Lung (tissue), 11 donors: ENCODE measurements at regions not wholly inside any gene's neighbourhood (a gene's known extent, or its start where the extent isn't known, plus 50 kb on each side); places are given as distances from the start of the nearest gene placed in this dataset.

ENCODE experiments used
- ATAC-seq: fragments of 200-7000 bp; cut with Tn5 transposase; one replicate; pipeline ENCODE4 v1.9.1; 2020; ENCODE audit warnings: moderate number of reproducible peaks; ENCODE audit not compliant: insufficient read depth, low FRiP score
- DNase-seq, 3 donors: peaks; one replicate each; pipeline ENCODE4 v3.0.0-alpha.2; 2013 to 2017
- H3K27ac ChIP-seq, 2 donors: one replicate each; pipeline ENCODE4 v1.5.1; 2013; ENCODE audit warnings: mild to moderate bottlenecking in 2 of 2, moderate library complexity in 2 of 2, control low read depth in 1 of 2, inconsistent platforms in 1 of 2, low read depth in 1 of 2, low read length in 1 of 2
- H3K27me3 ChIP-seq, 3 donors: one replicate each; pipeline ENCODE4 v1.5.1; 2013; ENCODE audit warnings: low read length in 2 of 3; ENCODE audit not compliant: control insufficient read depth in 3 of 3, insufficient read depth in 3 of 3
- H3K36me3 ChIP-seq, 4 donors: one replicate each; pipeline ENCODE4 v1.5.1; 2013; ENCODE audit warnings: low read length in 4 of 4, mild to moderate bottlenecking in 1 of 4, moderate library complexity in 1 of 4; ENCODE audit not compliant: control insufficient read depth in 4 of 4, insufficient read depth in 4 of 4
- H3K4me1 ChIP-seq, 5 donors: one replicate each; pipeline ENCODE4 v1.5.1; 2013; ENCODE audit warnings: low read length in 5 of 5, mild to moderate bottlenecking in 2 of 5, moderate library complexity in 1 of 5; ENCODE audit not compliant: control insufficient read depth in 5 of 5, insufficient read depth in 5 of 5
- H3K4me3 ChIP-seq: one replicate; pipeline ENCODE4 v1.5.1; 2013; ENCODE audit warnings: mild to moderate bottlenecking, control low read depth, moderate library complexity
- H3K9ac ChIP-seq, 2 donors: one replicate each; pipeline ENCODE4 v1.5.1; 2013; ENCODE audit warnings: low read length in 2 of 2, control low read depth in 1 of 2; ENCODE audit not compliant: insufficient read depth in 1 of 2
- H3K9me3 ChIP-seq, 4 donors: one replicate each; pipeline ENCODE4 v1.5.1; 2013; ENCODE audit warnings: low read length in 3 of 4, mild to moderate bottlenecking in 1 of 4, moderate library complexity in 1 of 4; ENCODE audit not compliant: control insufficient read depth in 4 of 4, insufficient read depth in 3 of 4
- WGBS, 2 donors: extraction: QIAGEN DNeasy Blood & Tissue Kit; methylation state at CpG; one replicate each; pipeline ENCODE4 v1.1.7; 2013; 5-methylcytosine and 5-hydroxymethylcytosine counted together
- TF ChIP-seq, protein P1 (sequence below): IDR thresholded peaks from 2 replicates; pipeline ENCODE4 v1.5.1; 2012; ENCODE audit warnings: mild to moderate bottlenecking; ENCODE audit errors: control extremely low read depth, extremely low read depth
- donor health status: control.
- donor health status: control.
- donor health status: Bipolar disorder and iron deficiency.
- donor health status: healthy.
- donor health status: DM: yes; HTN: yes; CAD: no.

GRCh38 chr9:113707953-113708695, 168.0 kb upstream of the ZNF618 start:
- TF ChIP-seq, protein P1, sequence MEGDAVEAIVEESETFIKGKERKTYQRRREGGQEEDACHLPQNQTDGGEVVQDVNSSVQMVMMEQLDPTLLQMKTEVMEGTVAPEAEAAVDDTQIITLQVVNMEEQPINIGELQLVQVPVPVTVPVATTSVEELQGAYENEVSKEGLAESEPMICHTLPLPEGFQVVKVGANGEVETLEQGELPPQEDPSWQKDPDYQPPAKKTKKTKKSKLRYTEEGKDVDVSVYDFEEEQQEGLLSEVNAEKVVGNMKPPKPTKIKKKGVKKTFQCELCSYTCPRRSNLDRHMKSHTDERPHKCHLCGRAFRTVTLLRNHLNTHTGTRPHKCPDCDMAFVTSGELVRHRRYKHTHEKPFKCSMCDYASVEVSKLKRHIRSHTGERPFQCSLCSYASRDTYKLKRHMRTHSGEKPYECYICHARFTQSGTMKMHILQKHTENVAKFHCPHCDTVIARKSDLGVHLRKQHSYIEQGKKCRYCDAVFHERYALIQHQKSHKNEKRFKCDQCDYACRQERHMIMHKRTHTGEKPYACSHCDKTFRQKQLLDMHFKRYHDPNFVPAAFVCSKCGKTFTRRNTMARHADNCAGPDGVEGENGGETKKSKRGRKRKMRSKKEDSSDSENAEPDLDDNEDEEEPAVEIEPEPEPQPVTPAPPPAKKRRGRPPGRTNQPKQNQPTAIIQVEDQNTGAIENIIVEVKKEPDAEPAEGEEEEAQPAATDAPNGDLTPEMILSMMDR, result no peak
- DNase-seq, result no peak
- no peak overlapping the region for H3K9ac ChIP-seq
- no peak overlapping the region for H3K4me3 ChIP-seq
- H3K36me3 ChIP-seq, result no peaks in the 10 kb centered on the region
- WGBS, 2 donors, result 88 to 91% methylated on average over 8 of the region's 8 CpGs
- peaks cover 0 to 3% (median under 1%) of the 10 kb centered on the region in 4 donors for H3K9me3 ChIP-seq
- ATAC-seq, result no peak
- H3K27me3 ChIP-seq, result no peaks in the 10 kb centered on the region
- no peak overlapping the region for H3K27ac ChIP-seq
- H3K4me1 ChIP-seq, result peaks cover 0 to 7% (median 0%) of the 10 kb centered on the region in 5 donors

DNA sequence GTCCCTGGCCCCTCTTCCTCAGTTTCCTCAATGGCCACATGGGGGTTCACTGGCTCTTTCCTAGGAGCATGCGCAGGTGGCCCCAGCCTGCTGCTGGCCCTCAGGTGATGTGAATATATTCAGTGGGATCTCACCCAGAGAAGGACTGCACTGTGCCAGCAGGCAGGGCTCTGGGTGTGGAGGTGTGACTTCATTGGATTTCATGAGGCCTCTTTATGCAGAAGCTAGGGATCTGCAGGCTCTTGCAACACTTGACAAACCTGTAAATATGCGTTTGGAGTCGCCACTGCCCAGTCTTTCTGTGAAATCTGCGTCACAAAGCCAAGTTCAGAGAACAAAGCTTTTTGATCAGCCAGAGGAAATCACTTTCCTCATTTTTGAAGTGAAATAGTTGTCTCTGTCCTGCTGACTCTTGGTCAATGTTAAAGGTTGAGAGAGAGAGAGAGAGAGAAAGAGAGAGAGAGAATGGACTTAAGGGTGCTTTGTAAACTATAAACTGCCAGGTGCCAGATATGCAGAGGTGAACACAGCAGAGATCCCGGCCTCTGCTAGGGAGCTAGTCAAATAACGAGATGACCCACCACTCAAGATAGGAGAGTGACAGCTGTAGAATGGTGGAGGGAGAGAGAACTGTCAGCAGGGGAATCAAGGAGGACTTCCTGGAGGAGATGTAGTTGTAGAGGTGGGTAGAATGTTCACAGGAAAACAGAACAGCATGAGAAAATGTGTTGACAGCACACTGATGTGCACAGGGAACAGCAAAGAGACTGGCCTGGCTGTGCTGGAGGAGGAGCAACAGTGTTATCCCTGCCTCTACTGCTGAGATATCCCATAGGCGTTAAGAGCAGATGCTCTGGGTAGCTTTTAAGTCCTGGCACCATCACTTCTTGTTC, 167.0 kb upstream of the ZNF618 start:
- H3K9ac ChIP-seq, result no peak overlapping the region
- peaks cover 0 to 7% (median 0%) of the 10 kb centered on the region in 5 donors for H3K4me1 ChIP-seq
- H3K4me3 ChIP-seq, result no peak overlapping the region
- WGBS, 2 donors, result 67 to 76% methylated on average over 7 of the region's 7 CpGs
- TF ChIP-seq, protein P1, result no peak
- H3K9me3 ChIP-seq, result peaks cover 0 to 3% (median under 1%) of the 10 kb centered on the region in 4 donors
- DNase-seq (peak in 1 of 3 donors; percentile 22), ATAC-seq (no peak)
- no peak overlapping the region for H3K27ac ChIP-seq
- no peaks in the 10 kb centered on the region for H3K36me3 ChIP-seq
- no peaks in the 10 kb centered on the region for H3K27me3 ChIP-seq

- ATAC-seq (no peak), DNase-seq (no peak)
- Histone ChIP-seq H3K4me1 (peaks cover 0 to 7% (median 0%) of the 10 kb centered on the region in 5 donors), H3K36me3 (no peaks in the 10 kb centered on the region), H3K9me3 (peaks cover 0 to 3% (median under 1%) of the 10 kb centered on the region in 4 donors), H3K4me3 (no peak overlapping the region), H3K27ac (no peak overlapping the region), H3K9ac (no peak overlapping the region), H3K27me3 (no peaks in the 10 kb centered on the region)
- TF ChIP-seq, protein P1, result no peak
- 92 to 95% methylated on average over 6 of the region's 6 CpGs for WGBS, 2 donors
Observed at GRCh38 chr9:113709721-113710120, 166.4 kb upstream of the ZNF618 start.
